Erythroblast (primary cell): ENCODE measurements at regions not wholly inside any gene's neighbourhood (a gene's known extent, or its start where the extent isn't known, plus 50 kb on each side); places are given as distances from the start of the nearest gene placed in this dataset.

Experiments
- GATA1 ChIP-seq: IDR thresholded peaks from 2 replicates; pipeline ENCODE4 v1.6.1; 2011; ENCODE audit warnings: low read depth, mild to moderate bottlenecking, control low read depth, low read length, moderate library complexity
- POLR2A ChIP-seq: IDR thresholded peaks from 2 replicates; pipeline ENCODE4 v1.6.1; 2011; ENCODE audit warnings: mild to moderate bottlenecking, low read length

- TF ChIP-seq POLR2A (no peak), GATA1 (no peak)
These were observed 172.2 kb upstream of the PDE1C start for GRCh38 chr7:32242436-32242835.
